Iris pigment epithelial cell (primary cell): ENCODE measurements at regions not wholly inside any gene's neighbourhood (a gene's known extent, or its start where the extent isn't known, plus 50 kb on each side); places are given as distances from the start of the nearest gene placed in this dataset.

Experiments used
- DNase-seq: peaks from one replicate; pipeline ENCODE4 v3.0.0-alpha.2; 2011; ENCODE audit warnings: low read depth

- DNase-seq = no peak
Observed at GRCh38 chr1:59081795-59082194, 215.1 kb upstream of the FGGY start.

DNA sequence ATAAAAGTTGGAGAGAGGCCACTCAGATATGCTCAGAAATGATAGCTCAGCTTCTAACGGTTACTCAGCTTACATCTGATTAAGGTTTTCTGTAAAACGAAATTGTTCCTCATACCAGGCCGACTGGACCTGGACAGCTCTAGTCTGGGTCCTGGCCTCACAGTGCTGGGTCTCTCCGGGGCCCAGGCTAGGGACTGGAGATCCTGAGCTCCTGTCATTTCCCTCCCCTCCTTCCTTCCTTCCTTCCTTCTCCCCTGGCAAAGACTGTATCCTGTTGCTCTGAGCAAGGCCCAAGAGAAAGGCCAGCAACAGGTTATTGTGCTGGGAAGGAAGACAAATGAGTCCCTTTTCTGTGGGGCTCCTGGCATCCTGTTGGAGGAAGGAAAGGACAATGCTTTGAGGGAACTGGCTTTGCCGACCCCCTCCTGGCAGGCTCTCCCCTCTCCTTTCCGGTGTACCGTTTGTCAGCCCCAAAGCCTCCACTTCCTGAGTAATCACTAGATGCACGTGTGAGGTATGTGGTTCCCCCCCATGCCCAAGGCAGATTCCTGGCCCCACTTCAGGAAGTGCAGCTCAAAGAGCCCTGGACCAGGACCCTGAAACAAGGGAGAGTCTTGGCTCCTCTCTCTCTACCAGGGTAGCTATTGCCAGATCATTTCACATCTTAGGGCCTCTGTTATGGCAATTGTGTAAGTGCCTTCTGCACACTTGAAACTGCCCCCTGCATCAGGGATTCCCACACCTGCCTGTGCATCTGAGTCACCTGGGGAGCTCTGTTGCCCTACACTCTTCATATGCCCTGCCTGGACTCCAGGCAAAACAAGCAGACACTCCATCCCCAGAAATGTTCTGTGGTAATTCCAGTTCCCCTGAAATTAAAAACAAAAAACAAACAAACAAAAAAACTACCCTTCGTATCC, 212.7 kb upstream of the FGGY start:
- DNase-seq = no peak

DNA sequence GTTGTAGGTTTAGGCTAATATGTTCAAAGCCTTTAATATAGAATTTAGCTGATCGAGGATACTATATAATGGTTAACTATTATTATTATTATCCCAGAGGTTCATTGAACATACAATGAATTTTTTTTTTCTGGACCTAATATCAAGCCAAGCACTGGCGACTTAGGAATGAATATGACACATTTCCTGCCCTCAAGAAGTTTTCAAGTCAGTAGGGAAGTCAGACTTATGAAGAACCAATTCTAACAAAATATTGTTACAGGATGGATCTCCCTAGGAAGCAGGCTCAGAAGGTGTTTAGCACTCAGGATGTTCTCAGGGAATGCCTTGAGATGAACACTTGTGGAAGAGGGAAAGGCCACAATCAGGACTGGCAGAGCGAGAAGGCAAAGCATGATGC, 211.8 kb upstream of the FGGY start:
- no peak for DNase-seq

- no peak for DNase-seq
Observed at GRCh38 chr1:59089036-59089798, 207.7 kb upstream of the FGGY start.

DNA sequence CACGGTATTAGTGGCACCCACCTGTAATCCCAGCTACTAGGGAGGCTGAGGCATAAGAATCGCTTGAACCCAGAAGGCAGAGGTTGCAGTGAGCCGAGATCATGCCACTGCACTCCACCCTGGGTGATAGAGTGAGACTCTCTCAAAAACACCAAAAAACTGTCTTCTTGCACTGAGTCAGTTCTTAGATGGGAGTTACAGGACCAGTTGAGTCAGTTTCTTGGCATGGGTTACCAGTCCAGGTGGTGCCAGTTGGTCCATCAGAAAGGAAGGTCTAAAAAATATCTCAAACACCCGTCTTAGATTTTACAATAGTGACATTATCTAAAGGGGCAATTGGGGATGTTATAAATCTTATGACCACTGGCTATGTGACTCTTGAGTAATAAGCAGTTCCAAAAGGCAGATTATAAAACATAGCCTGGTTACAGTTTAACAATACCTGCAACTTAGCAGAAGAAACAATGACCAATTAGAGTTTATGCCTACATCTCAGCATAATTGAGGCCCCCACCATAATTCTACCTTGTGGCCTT, 206.9 kb upstream of the FGGY start:
- no peak for DNase-seq

DNA sequence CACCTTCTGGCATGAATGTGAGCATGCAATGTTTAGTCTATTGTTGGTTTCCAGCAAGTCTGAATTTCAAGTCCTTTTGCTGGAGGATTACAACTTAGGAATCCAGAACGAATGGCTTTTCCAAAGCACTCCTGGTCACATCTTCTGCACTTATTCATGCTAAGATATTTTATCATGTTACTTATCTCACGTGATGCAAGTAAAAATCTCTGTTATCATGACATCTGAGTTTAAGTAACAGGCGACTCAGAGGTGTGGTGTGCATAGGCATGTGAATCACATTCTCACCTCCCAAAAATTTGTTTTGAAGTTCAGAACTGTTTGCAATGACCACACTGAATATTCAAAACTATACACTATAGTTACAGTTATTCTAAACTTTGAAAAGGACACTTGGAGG, 204.8 kb upstream of the FGGY start:
- DNase-seq = no peak

- DNase-seq = no peak
Observed at GRCh38 chr1:59094001-59094400, 202.9 kb upstream of the FGGY start.

- no peak for DNase-seq
Observed at GRCh38 chr1:59096501-59096900, 200.4 kb upstream of the FGGY start.

GRCh38 chr1:59098655-59099054, 198.2 kb upstream of the FGGY start:
- DNase-seq = no peak

DNA sequence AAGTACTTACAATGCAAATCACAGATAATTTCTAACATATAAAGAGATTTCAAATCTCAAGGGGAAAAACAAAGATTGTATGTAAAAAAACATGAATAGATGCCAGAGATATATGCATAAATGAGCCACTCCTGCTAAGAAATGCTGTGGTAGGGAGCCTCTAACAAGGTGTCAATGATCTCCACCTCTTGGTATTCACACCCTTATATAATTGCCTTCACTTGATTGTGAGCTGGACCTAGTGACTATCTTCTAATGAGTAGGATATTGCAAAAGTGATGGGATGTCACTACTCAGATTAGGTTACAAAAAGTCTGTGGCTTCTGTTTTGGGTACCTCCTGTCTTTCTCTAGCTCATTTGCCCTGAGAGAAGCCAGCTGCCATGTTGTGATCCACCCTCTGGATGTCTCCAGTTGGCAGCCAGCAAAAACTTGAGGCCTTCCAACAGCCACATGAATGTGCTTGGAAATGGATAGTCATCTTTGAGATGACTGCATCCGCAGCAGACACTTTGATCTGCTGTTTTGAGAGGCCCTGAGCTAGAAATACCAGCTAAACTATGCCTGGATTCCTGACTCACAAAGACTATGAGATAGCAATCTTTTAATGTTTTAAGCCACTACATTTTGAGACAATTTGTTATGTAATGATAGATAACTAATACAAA, 196.1 kb upstream of the FGGY start:
- peak; percentile 69 for DNase-seq

DNA sequence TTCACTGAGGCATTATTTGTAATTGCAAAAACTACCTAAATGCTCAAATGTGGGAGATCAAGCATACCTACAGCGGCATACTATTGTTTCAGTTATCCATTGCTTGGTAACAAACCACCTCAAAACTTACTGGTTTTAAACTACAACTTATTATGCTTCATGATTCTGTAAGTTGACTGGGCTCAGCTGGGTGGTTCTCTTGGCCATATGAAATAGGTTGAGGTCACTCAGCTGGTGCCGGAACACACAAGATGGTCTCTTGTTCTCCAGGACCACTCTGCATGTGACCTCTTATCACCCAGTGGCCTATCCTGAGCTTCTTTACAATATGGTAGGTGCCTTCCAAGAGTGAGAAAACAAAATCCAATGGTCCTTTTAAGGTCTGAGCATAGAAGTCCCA, 195.4 kb upstream of the FGGY start:
- DNase-seq = no peak

DNA sequence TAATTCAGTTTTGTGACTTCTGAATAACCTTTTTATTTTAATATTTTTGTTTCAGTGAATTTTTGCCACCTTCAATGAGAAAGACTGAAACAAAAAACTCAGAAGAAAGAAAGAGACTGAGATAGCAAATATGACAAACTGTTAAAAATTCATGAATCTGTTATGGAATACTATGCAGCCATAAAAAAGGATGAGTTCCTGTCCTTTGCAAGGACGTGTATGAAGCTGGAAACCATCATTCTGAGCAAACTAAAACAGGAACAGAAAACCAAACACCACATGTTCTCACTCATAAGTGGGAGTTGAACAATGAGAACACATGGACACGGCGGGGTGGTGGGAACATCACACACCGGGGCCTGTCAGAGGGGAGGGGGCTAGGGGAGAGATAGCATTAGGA, 193.4 kb upstream of the FGGY start:
- DNase-seq = no peak

- no peak for DNase-seq
Observed at GRCh38 chr1:59104191-59104760, 192.6 kb upstream of the FGGY start.

DNA sequence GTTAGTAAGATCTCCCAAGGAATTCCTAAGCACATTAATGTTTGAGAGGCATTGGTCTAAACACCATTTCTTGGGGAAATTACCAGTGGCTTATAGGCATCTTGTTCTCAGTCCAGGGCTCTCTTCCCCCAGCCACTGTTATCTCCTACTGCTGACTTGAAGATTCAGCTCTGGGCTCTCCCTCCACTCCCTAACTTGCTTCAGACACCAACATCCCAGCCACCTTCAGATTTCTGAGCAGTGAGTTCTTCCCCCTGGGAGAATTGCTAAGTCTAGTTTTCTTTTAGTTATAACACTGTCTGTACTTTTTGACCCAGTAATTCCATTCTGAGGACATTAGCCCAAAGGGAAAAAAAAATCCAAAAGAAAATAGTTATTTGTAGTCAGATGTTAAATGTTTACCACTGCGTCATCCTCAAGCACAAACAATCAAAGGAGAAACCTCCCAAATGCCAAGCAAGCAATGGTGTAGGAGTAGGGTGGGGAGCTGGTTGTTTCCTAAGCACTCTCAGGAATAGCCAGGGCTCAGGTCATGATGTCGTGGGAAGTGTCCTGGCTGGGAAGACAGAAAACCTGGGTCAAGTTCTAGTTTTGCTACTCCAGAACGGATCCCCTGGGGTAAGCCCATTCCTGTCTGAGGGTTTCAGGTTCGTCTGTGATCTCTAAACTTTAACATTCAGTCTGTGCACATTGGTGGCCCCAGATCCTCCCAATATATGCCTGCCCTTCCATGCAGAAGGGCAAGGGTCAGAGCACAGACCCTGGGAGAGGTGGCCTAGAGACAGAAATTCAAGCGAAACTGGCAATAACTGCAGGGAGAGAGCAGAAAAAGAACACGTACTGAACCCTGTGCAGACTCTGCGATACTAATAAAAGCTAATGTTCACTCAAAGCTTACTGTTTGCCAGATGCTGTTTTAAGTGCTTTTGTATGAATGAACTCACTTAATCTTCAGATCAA, 191.1 kb upstream of the FGGY start:
- no peak for DNase-seq

- peak; percentile 10 for DNase-seq
Observed at GRCh38 chr1:59107516-59107915, 189.4 kb upstream of the FGGY start.

DNA sequence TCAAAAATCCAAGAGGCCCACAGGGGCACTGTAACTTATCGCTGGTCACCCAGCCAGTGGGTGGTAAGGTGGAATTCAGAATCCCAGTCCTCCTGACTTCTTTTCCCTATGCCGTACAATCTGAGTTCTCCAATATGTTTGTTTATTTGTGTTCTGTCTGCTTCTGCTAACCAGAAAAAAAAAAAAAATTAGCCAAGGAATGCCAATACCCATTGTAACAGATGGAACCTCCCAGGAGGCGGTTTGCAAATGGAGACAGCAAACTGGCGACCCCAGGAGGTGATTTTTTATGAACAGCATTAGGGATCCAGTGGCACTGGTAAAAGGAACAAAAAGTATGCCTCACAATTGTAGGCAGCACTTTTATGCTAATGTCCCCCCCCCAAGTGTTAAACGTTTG, 189.0 kb upstream of the FGGY start:
- no peak for DNase-seq

DNA sequence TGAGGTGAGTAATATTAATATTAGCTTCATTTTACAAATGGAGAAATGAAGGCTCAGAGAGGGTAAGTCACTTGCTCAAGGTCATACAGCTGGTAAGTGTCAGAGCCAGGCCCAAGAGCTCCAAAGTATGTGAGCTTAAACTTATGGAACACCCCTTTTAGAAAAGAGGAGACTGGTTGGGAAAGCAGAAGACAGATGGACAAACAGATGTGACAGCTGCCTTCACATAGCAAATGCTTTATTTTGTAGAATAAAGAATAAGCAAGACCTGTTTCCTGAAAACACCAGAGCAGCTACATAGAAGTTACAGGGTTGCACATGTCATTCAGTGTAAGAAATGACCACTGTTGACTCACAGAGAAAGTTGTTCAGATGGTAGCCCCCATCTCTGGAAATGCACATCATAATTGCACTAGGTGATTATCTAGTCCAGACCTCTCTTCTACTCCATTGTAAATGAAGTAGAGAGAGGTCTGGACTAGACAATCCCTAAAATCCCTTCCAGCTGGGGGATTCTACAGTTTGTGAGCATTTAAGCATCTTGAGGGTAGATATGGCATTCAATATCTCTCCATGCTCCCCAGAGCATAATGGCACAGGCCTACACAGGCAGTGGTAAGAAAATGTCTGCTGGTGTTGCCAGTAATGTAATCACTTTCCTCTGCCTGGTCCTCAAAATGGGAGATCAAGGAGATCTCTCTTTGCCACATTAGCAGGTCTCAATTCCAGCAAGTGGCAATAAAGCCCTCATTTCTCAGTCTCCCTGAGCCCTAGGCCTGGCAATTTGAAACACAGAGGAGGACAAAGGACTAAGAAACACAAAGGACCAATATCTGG, 188.2 kb upstream of the FGGY start:
- no peak for DNase-seq

- no peak for DNase-seq
Observed at GRCh38 chr1:59110271-59110670, 186.6 kb upstream of the FGGY start.

GRCh38 chr1:59113876-59114457, 182.9 kb upstream of the FGGY start:
- no peak for DNase-seq

DNA sequence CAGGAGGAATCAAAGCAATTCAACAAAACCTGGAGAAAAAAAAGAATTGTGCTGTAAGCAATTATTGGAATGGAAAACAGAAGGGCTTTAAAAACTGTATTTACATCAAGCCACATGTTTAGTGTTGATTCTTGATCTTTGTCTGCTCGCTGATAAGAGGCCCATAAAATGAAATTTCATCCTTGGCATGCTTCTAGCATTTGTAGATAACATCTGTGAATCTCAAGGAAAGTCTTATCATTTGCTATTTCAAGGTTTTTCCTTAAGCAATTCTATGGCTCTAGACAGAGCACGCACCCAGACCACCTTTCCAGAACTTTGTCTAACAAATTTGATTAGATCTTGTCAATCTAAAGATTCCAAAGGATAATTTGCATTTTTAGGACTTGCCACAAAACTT, 181.0 kb upstream of the FGGY start:
- DNase-seq = no peak
